IPS DF 4.7 (cell line): ENCODE measurements at regions not wholly inside any gene's neighbourhood (a gene's known extent, or its start where the extent isn't known, plus 50 kb on each side); places are given as distances from the start of the nearest gene placed in this dataset.
"Not testable (repeated sequence)": the region's sequence is repeated elsewhere in the genome, so short reads cannot be mapped to it uniquely, and the experiment has no call there.

Experiments used
- DNase-seq: peaks from one replicate; pipeline ENCODE4 v3.0.0-alpha.2; 2013; ENCODE audit warnings: low spot score; ENCODE audit errors: extremely low read depth

- no peak for DNase-seq
These were observed 389.9 kb upstream of the SOX9 start for GRCh38 chr17:71730871-71731270.

GRCh38 chr17:71735893-71736292 lies 384.9 kb upstream of the SOX9 start:
- no peak for DNase-seq

GRCh38 chr17:71740866-71741265 lies 380.0 kb upstream of the SOX9 start:
- DNase-seq, result no peak

GRCh38 chr17:71741836-71742235 lies 379.0 kb upstream of the SOX9 start:
- DNase-seq, result no peak

GRCh38 chr17:71748872-71749271 lies 371.9 kb upstream of the SOX9 start:
- no peak for DNase-seq

- DNase-seq, result no peak
These were observed 367.8 kb upstream of the SOX9 start for GRCh38 chr17:71753070-71753469.

- DNase-seq, result no peak
These were observed 363.7 kb upstream of the SOX9 start for GRCh38 chr17:71757156-71757555.

- DNase-seq, result no peak
These were observed 362.9 kb upstream of the SOX9 start for GRCh38 chr17:71757956-71758355.

GRCh38 chr17:71759422-71760060 lies 361.3 kb upstream of the SOX9 start:
- no peak for DNase-seq

GRCh38 chr17:71760062-71760720 lies 360.6 kb upstream of the SOX9 start:
- no peak for DNase-seq

- no peak for DNase-seq
These were observed 358.3 kb upstream of the SOX9 start for GRCh38 chr17:71762526-71762925.

- DNase-seq, result peak; percentile 30
These were observed 356.3 kb upstream of the SOX9 start for GRCh38 chr17:71764505-71764904.

- DNase-seq, result no peak
These were observed 355.4 kb upstream of the SOX9 start for GRCh38 chr17:71765437-71765836.

GRCh38 chr17:71769850-71770249 lies 351.0 kb upstream of the SOX9 start:
- DNase-seq, result no peak

GRCh38 chr17:71777048-71777640 lies 343.7 kb upstream of the SOX9 start:
- DNase-seq, result no peak

- DNase-seq, result no peak
These were observed 341.3 kb upstream of the SOX9 start for GRCh38 chr17:71779482-71779881.

- no peak for DNase-seq
These were observed 340.2 kb upstream of the SOX9 start for GRCh38 chr17:71780596-71780995.

- not testable (repeated sequence) for DNase-seq
These were observed 338.8 kb upstream of the SOX9 start for GRCh38 chr17:71782021-71782420.

- DNase-seq, result no peak
These were observed 330.0 kb upstream of the SOX9 start for GRCh38 chr17:71790791-71791190.

GRCh38 chr17:71791311-71791710 lies 329.5 kb upstream of the SOX9 start:
- DNase-seq, result no peak

GRCh38 chr17:71792966-71793365 lies 327.9 kb upstream of the SOX9 start:
- DNase-seq, result no peak

- no peak for DNase-seq
These were observed 327.3 kb upstream of the SOX9 start for GRCh38 chr17:71793518-71793917.

- no peak for DNase-seq
These were observed 322.1 kb upstream of the SOX9 start for GRCh38 chr17:71798701-71799100.
